Vagina (tissue), 2 donors: ENCODE measurements at regions not wholly inside any gene's neighbourhood (a gene's known extent, or its start where the extent isn't known, plus 50 kb on each side); places are given as distances from the start of the nearest gene placed in this dataset.

Experiments used
- POLR2A ChIP-seq, 2 donors: fragments of 450-650 bp; IDR thresholded peaks; one replicate each; pipeline ENCODE4 v1.6.1; 2017; ENCODE audit warnings: antibody characterized with exemption in 2 of 2, mild to moderate bottlenecking in 2 of 2, moderate library complexity in 2 of 2
- POLR2AphosphoS5 ChIP-seq, 2 donors: sonication (generic); formaldehyde crosslinking; IDR thresholded peaks; one replicate each; pipeline ENCODE4 v1.9.0; 2017; ENCODE audit warnings: antibody characterized with exemption in 2 of 2, mild to moderate bottlenecking in 2 of 2, low read depth in 1 of 2; ENCODE audit not compliant: insufficient read depth in 1 of 2
- TF ChIP-seq, protein P1 (sequence below), 3 experiments: fragments of 450-650 bp in 2 of 3; fragments of 200-600 bp in 1 of 3; sonication (generic) in 1 of 3; IDR thresholded peaks; one replicate each; pipeline ENCODE4 v1.5.1; 2017 to 2019; ENCODE audit warnings: antibody characterized with exemption in 3 of 3, mild to moderate bottlenecking in 2 of 3, moderate library complexity in 2 of 3

DNA sequence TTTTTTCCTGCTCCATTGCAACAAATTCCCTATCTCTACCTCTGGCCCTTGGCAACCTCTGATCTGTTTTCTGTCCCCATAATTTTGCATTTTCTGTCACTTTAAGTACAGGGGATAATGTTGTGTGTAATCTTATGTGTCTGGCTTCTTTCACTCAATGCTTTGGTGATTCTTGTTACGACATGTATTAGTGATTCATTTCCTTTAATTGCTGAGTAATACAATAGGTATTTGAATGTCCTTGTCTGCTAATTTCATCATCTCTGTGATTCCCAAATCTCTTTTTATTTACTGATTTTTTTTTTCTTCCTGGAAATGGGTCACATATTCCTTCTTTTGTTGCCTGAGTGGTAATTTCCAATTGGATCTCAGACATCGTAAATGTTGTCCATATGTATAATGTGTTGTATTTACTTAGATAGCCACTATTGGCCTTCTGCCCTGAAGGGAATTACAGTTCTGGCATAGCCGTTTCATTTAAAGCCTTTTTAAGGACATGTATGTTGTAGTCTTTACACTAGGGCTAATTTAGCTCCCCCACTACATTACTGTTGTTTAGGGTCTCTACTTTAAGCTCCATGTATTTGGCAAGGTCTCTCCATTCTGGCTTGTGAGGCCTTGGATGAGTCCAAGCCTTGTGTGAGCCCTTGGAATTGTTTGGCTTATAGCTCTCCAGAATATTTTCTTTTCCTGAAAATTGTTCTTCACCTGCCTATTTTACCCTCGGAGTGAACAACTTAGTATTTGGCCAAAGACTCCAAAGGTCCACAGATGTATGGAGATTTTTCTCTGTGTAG is 683.8 kb downstream of the LRRC70 start:
- TF ChIP-seq POLR2A (IDR thresholded peaks at IDR 0.05) (no peak), POLR2AphosphoS5 (IDR thresholded peaks at IDR 0.05; ENCODE audit: insufficient read depth in 1 of 2, low read depth in 1 of 2) (no peak)
- TF ChIP-seq, protein P1, sequence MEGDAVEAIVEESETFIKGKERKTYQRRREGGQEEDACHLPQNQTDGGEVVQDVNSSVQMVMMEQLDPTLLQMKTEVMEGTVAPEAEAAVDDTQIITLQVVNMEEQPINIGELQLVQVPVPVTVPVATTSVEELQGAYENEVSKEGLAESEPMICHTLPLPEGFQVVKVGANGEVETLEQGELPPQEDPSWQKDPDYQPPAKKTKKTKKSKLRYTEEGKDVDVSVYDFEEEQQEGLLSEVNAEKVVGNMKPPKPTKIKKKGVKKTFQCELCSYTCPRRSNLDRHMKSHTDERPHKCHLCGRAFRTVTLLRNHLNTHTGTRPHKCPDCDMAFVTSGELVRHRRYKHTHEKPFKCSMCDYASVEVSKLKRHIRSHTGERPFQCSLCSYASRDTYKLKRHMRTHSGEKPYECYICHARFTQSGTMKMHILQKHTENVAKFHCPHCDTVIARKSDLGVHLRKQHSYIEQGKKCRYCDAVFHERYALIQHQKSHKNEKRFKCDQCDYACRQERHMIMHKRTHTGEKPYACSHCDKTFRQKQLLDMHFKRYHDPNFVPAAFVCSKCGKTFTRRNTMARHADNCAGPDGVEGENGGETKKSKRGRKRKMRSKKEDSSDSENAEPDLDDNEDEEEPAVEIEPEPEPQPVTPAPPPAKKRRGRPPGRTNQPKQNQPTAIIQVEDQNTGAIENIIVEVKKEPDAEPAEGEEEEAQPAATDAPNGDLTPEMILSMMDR (IDR thresholded peaks at IDR 0.05): no peak
